ENCODE measurements at regions not wholly inside any gene's neighbourhood (a gene's known extent, or its start where the extent isn't known, plus 50 kb on each side); places are given as distances from the start of the nearest gene placed in this dataset.
"Not testable (repeated sequence)": the region's sequence is repeated elsewhere in the genome, so short reads cannot be mapped to it uniquely, and the experiment has no call there.

- ATAC-seq (no peak), DNase-seq (no peak)
- no peak overlapping the region for H3K27ac Mint-ChIP-seq
- H3K27me3 Mint-ChIP-seq: peaks cover 51% of the 10 kb centered on the region
- no peak overlapping the region for H3K4me3 Mint-ChIP-seq
- no peaks in the 10 kb centered on the region for H3K4me1 Mint-ChIP-seq
- no peaks in the 10 kb centered on the region for H3K36me3 Mint-ChIP-seq (ENCODE audit: low read depth)
- no peaks in the 10 kb centered on the region for H3K9me3 ChIP-seq (ENCODE audit: control insufficient read depth, low read length, poor library complexity, severe bottlenecking)
These were observed 167.4 kb downstream of the QRSL1 start for GRCh38 chr6:106796781-106797180.

GRCh38 chr6:106794129-106794528 is 164.8 kb downstream of the QRSL1 start:
- Mint-ChIP-seq H3K36me3 (ENCODE audit: low read depth) (no peaks in the 10 kb centered on the region), H3K27ac (no peak overlapping the region), H3K4me3 (no peak overlapping the region), H3K27me3 (peaks cover 33% of the 10 kb centered on the region), H3K4me1 (no peaks in the 10 kb centered on the region)
- no peaks in the 10 kb centered on the region for H3K9me3 ChIP-seq (ENCODE audit: control insufficient read depth, low read length, poor library complexity, severe bottlenecking)
- no peak for DNase-seq
- no peak for ATAC-seq

GRCh38 chr6:106792536-106793236 is 163.3 kb downstream of the QRSL1 start:
- Mint-ChIP-seq H3K4me3 (no peak overlapping the region), H3K27ac (no peak overlapping the region), H3K27me3 (peaks cover 42% of the 10 kb centered on the region), H3K36me3 (ENCODE audit: low read depth) (no peaks in the 10 kb centered on the region), H3K4me1 (no peaks in the 10 kb centered on the region)
- no peaks in the 10 kb centered on the region for H3K9me3 ChIP-seq (ENCODE audit: control insufficient read depth, low read length, poor library complexity, severe bottlenecking)
- no peak for ATAC-seq
- DNase-seq: no peak

- Mint-ChIP-seq H3K36me3 (ENCODE audit: low read depth) (no peaks in the 10 kb centered on the region), H3K27ac (no peak overlapping the region), H3K4me3 (no peak overlapping the region), H3K4me1 (peaks cover 4% of the 10 kb centered on the region), H3K27me3 (peaks cover 49% of the 10 kb centered on the region)
- DNase-seq (no peak), ATAC-seq (no peak)
- H3K9me3 ChIP-seq (ENCODE audit: control insufficient read depth, low read length, poor library complexity, severe bottlenecking): no peaks in the 10 kb centered on the region
These were observed 161.6 kb downstream of the QRSL1 start for GRCh38 chr6:106790935-106791334.

- H3K9me3 ChIP-seq (ENCODE audit: control insufficient read depth, low read length, poor library complexity, severe bottlenecking): no peaks in the 10 kb centered on the region
- peaks cover 45% of the 10 kb centered on the region for H3K27me3 Mint-ChIP-seq
- no peak for DNase-seq
- H3K4me1 Mint-ChIP-seq: peaks cover 4% of the 10 kb centered on the region
- no peak overlapping the region for H3K27ac Mint-ChIP-seq
- no peak overlapping the region for H3K4me3 Mint-ChIP-seq
- ATAC-seq: no peak
- H3K36me3 Mint-ChIP-seq (ENCODE audit: low read depth): no peaks in the 10 kb centered on the region
These were observed 160.9 kb downstream of the QRSL1 start for GRCh38 chr6:106790149-106790770.

- DNase-seq (no peak), ATAC-seq (no peak)
- peaks cover 45% of the 10 kb centered on the region for H3K27me3 Mint-ChIP-seq
- peaks cover 4% of the 10 kb centered on the region for H3K4me1 Mint-ChIP-seq
- no peak overlapping the region for H3K4me3 Mint-ChIP-seq
- no peaks in the 10 kb centered on the region for H3K9me3 ChIP-seq (ENCODE audit: control insufficient read depth, low read length, poor library complexity, severe bottlenecking)
- H3K27ac Mint-ChIP-seq: no peak overlapping the region
- H3K36me3 Mint-ChIP-seq (ENCODE audit: low read depth): no peaks in the 10 kb centered on the region
These were observed 160.2 kb downstream of the QRSL1 start for GRCh38 chr6:106789428-106790148.

- no peak overlapping the region for H3K27ac Mint-ChIP-seq
- H3K4me3 Mint-ChIP-seq: no peak overlapping the region
- ATAC-seq (no peak), DNase-seq (no peak)
- H3K36me3 Mint-ChIP-seq (ENCODE audit: low read depth): no peaks in the 10 kb centered on the region
- no peaks in the 10 kb centered on the region for H3K9me3 ChIP-seq (ENCODE audit: control insufficient read depth, low read length, poor library complexity, severe bottlenecking)
- peaks cover 40% of the 10 kb centered on the region for H3K27me3 Mint-ChIP-seq
- H3K4me1 Mint-ChIP-seq: peaks cover 4% of the 10 kb centered on the region
These were observed 159.4 kb downstream of the QRSL1 start for GRCh38 chr6:106788761-106789160.

- no peaks in the 10 kb centered on the region for H3K36me3 Mint-ChIP-seq (ENCODE audit: low read depth)
These were observed 158.2 kb downstream of the QRSL1 start for GRCh38 chr6:106787327-106788196.

GRCh38 chr6:106785298-106785697 is 155.9 kb downstream of the QRSL1 start:
- Mint-ChIP-seq H3K4me1 (peaks cover 4% of the 10 kb centered on the region), H3K36me3 (ENCODE audit: low read depth) (no peaks in the 10 kb centered on the region), H3K27me3 (peaks cover 32% of the 10 kb centered on the region), H3K27ac (no peak overlapping the region), H3K4me3 (no peak overlapping the region)
- H3K9me3 ChIP-seq (ENCODE audit: control insufficient read depth, low read length, poor library complexity, severe bottlenecking): no peaks in the 10 kb centered on the region
- ATAC-seq (no peak), DNase-seq (no peak)

More at GRCh38 chr6:106787327-106788196, 158.2 kb downstream of the QRSL1 start:
- H3K4me1 Mint-ChIP-seq: peaks cover 4% of the 10 kb centered on the region
- no peak overlapping the region for H3K27ac Mint-ChIP-seq
- no peak overlapping the region for H3K4me3 Mint-ChIP-seq
- ATAC-seq: no peak
- no peaks in the 10 kb centered on the region for H3K9me3 ChIP-seq (ENCODE audit: control insufficient read depth, low read length, poor library complexity, severe bottlenecking)
- H3K27me3 Mint-ChIP-seq: peaks cover 30% of the 10 kb centered on the region
- DNase-seq: no peak

- DNase-seq (no peak), ATAC-seq (no peak)
- peaks cover under 1% of the 10 kb centered on the region for H3K9me3 ChIP-seq (ENCODE audit: control insufficient read depth, low read length, poor library complexity, severe bottlenecking)
- peaks cover 29% of the 10 kb centered on the region for H3K27me3 Mint-ChIP-seq
- H3K4me3 Mint-ChIP-seq: no peak overlapping the region
- H3K4me1 Mint-ChIP-seq: peaks cover 4% of the 10 kb centered on the region
- no peak overlapping the region for H3K27ac Mint-ChIP-seq
- H3K36me3 Mint-ChIP-seq (ENCODE audit: low read depth): no peaks in the 10 kb centered on the region
These were observed 154.5 kb downstream of the QRSL1 start for GRCh38 chr6:106783640-106784566.

- no peaks in the 10 kb centered on the region for H3K36me3 Mint-ChIP-seq (ENCODE audit: low read depth)
- H3K4me3 Mint-ChIP-seq: no peak overlapping the region
- DNase-seq (no peak), ATAC-seq (no peak)
- H3K27me3 Mint-ChIP-seq: peaks cover 18% of the 10 kb centered on the region
- peaks cover 4% of the 10 kb centered on the region for H3K4me1 Mint-ChIP-seq
- H3K9me3 ChIP-seq (ENCODE audit: control insufficient read depth, low read length, poor library complexity, severe bottlenecking): peaks cover 2% of the 10 kb centered on the region
- H3K27ac Mint-ChIP-seq: no peak overlapping the region
These were observed 153.3 kb downstream of the QRSL1 start for GRCh38 chr6:106782536-106783285.

GRCh38 chr6:106779552-106779951 is 150.2 kb downstream of the QRSL1 start:
- H3K4me3 Mint-ChIP-seq; H3K27ac Mint-ChIP-seq; H3K9me3 ChIP-seq (ENCODE audit: control insufficient read depth, low read length, poor library complexity, severe bottlenecking); H3K36me3 Mint-ChIP-seq (ENCODE audit: low read depth); H3K4me1 Mint-ChIP-seq; ATAC-seq; DNase-seq: not testable (repeated sequence)
- peaks cover 16% of the 10 kb centered on the region for H3K27me3 Mint-ChIP-seq

All from T-helper 17 cell (primary cell).